Neural cell (in vitro differentiated cells): ENCODE measurements at regions not wholly inside any gene's neighbourhood (a gene's known extent, or its start where the extent isn't known, plus 50 kb on each side); places are given as distances from the start of the nearest gene placed in this dataset.
"Not testable (repeated sequence)": the region's sequence is repeated elsewhere in the genome, so short reads cannot be mapped to it uniquely, and the experiment has no call there.

Experiments
- H2AFZ ChIP-seq: fragments of 200-600, 300-800 bp; sonication (generic), shearing (Covaris generic); 2 replicates; pipeline ENCODE4 v1.6.0; 2014; ENCODE audit warnings: low read depth, mild to moderate bottlenecking, antibody characterized with exemption, low read length, moderate library complexity
- H3F3A ChIP-seq: fragments of 200-600 bp; shearing (Covaris generic); 2 replicates; pipeline ENCODE4 v1.6.1; 2016; ENCODE audit warnings: mild to moderate bottlenecking, moderate library complexity, mixed read lengths, antibody characterized with exemption, low read length; ENCODE audit not compliant: insufficient read depth, poor library complexity, severe bottlenecking
- H3K27ac ChIP-seq: fragments of 200-600, 300-800 bp; sonication (generic), shearing (Covaris generic); 2 replicates; pipeline ENCODE4 v1.5.1; 2014; ENCODE audit warnings: mild to moderate bottlenecking, low read length, moderate library complexity
- H3K27me3 ChIP-seq: fragments of 300-800, 200-600 bp; sonication (generic), shearing (Covaris generic); 2 replicates; pipeline ENCODE4 v1.6.0; 2014; ENCODE audit warnings: mild to moderate bottlenecking, low read depth, low read length, moderate library complexity; ENCODE audit not compliant: insufficient read depth
- H3K36me3 ChIP-seq: fragments of 300-800, 200-600 bp; sonication (generic), shearing (Covaris generic); 2 replicates; pipeline ENCODE4 v1.5.1; 2014; ENCODE audit warnings: mild to moderate bottlenecking, antibody characterized with exemption, low read length, moderate library complexity; ENCODE audit not compliant: insufficient read depth
- H3K4me2 ChIP-seq: fragments of 300-800, 200-600 bp; sonication (generic), shearing (Covaris generic); 2 replicates; pipeline ENCODE4 v1.6.0; 2014; ENCODE audit warnings: mild to moderate bottlenecking, low read length
- H3K4me3 ChIP-seq: fragments of 300-800, 200-600 bp; sonication (generic), shearing (Covaris generic); 2 replicates; pipeline ENCODE4 v1.5.1; 2014; ENCODE audit warnings: mild to moderate bottlenecking, low read length, moderate library complexity
- H3K79me2 ChIP-seq: fragments of 200-600 bp; shearing (Covaris generic); replicated peaks from 2 replicates; pipeline ENCODE4 v1.6.0; 2014; ENCODE audit warnings: mild to moderate bottlenecking, low read length, moderate library complexity; ENCODE audit not compliant: insufficient read depth
- H3K9ac ChIP-seq: fragments of 300-800, 200-600 bp; sonication (generic), shearing (Covaris generic); 2 replicates; pipeline ENCODE4 v1.6.1; 2016; ENCODE audit warnings: mild to moderate bottlenecking, low read length, mixed read lengths
- H3K9me2 ChIP-seq: fragments of 200-600 bp; shearing (Covaris generic); 2 replicates; pipeline ENCODE4 v1.6.1; 2016; ENCODE audit warnings: mild to moderate bottlenecking, low read length, mixed read lengths; ENCODE audit not compliant: insufficient read depth
- H3K9me3 ChIP-seq: fragments of 200-600, 300-800 bp; sonication (generic), shearing (Covaris generic); 2 replicates; pipeline ENCODE4 v1.6.1; 2016; ENCODE audit warnings: mild to moderate bottlenecking, mixed run types, low read length, moderate library complexity, mixed read lengths
- H4K20me1 ChIP-seq: fragments of 200-600 bp; shearing (Covaris generic); 2 replicates; pipeline ENCODE4 v1.6.1; 2016; ENCODE audit warnings: mild to moderate bottlenecking, mixed run types; ENCODE audit not compliant: insufficient read depth
- EP300 ChIP-seq: fragments of 450-650 bp; conservative IDR thresholded peaks from 2 replicates; pipeline ENCODE4 v1.6.1; 2014; ENCODE audit warnings: antibody characterized with exemption, mild to moderate bottlenecking, moderate library complexity; ENCODE audit not compliant: poor library complexity, severe bottlenecking
- EZH2 ChIP-seq: fragments of 200-600, 300-800 bp; shearing (Covaris generic), sonication (generic); IDR thresholded peaks from 2 replicates; pipeline ENCODE4 v1.6.1; 2014; ENCODE audit warnings: antibody characterized with exemption, low read length, borderline replicate concordance, mild to moderate bottlenecking; ENCODE audit not compliant: insufficient read depth, poor library complexity, severe bottlenecking
- MXI1 ChIP-seq: fragments of 450-650 bp; conservative IDR thresholded peaks from 2 replicates; pipeline ENCODE4 v1.6.1; 2014; ENCODE audit warnings: antibody characterized with exemption, mild to moderate bottlenecking; ENCODE audit not compliant: poor library complexity, severe bottlenecking
- POLR2AphosphoS5 ChIP-seq: IDR thresholded peaks from 2 replicates; pipeline ENCODE4 v1.6.1; 2012
- RAD21 ChIP-seq: fragments of 450-650 bp; conservative IDR thresholded peaks from 2 replicates; pipeline ENCODE4 v1.6.1; 2014; ENCODE audit warnings: antibody characterized with exemption, mild to moderate bottlenecking, moderate library complexity
- SMC3 ChIP-seq: fragments of 450-650 bp; conservative IDR thresholded peaks from 2 replicates; pipeline ENCODE4 v1.6.1; 2014; ENCODE audit warnings: antibody characterized with exemption, mild to moderate bottlenecking, moderate library complexity; ENCODE audit not compliant: poor library complexity
- TAF1 ChIP-seq: IDR thresholded peaks from 2 replicates; pipeline ENCODE4 v1.6.1; 2012; ENCODE audit warnings: low read depth
- TF ChIP-seq, protein P1 (sequence below): IDR thresholded peaks from 2 replicates; pipeline ENCODE4 v1.6.1; 2012; ENCODE audit warnings: borderline replicate concordance
- TF ChIP-seq, protein P2 (sequence below): fragments of 450-650 bp; IDR thresholded peaks from 2 replicates; pipeline ENCODE4 v1.5.1; 2014; ENCODE audit warnings: antibody characterized with exemption, mild to moderate bottlenecking, moderate library complexity; ENCODE audit not compliant: poor library complexity, severe bottlenecking

DNA sequence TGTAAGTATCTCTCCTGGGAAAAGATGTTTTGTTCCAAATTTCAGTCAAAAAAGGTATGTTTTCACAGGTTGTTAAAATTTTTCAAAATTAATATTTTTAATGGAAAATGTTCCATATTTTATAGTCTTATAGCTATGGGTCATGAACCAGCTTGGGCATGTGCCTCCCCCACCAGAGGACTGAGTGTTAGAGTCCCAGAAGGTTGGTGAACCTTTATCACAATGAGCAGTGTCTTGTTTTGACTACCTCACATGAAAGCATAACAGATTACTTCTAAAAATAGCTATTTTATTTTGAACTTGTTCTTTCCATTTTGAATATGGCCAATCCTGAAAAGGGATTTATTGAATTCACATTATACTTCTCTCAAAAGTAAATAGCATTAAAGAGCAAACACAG, 112.5 kb upstream of the TSC22D1 start:
- Histone ChIP-seq H3K4me2 (no peak overlapping the region), H2AFZ (no peak overlapping the region), H3K9me2 (no peaks in the 10 kb centered on the region), H3K79me2 (no peaks in the 10 kb centered on the region), H3K9ac (no peak overlapping the region), H3K4me3 (no peak overlapping the region), H4K20me1 (no peaks in the 10 kb centered on the region), H3F3A (no peaks in the 10 kb centered on the region), H3K36me3 (no peaks in the 10 kb centered on the region), H3K9me3 (no peaks in the 10 kb centered on the region), H3K27me3 (no peaks in the 10 kb centered on the region), H3K27ac (no peak overlapping the region)
- no peak for TF ChIP-seq MXI1

DNA sequence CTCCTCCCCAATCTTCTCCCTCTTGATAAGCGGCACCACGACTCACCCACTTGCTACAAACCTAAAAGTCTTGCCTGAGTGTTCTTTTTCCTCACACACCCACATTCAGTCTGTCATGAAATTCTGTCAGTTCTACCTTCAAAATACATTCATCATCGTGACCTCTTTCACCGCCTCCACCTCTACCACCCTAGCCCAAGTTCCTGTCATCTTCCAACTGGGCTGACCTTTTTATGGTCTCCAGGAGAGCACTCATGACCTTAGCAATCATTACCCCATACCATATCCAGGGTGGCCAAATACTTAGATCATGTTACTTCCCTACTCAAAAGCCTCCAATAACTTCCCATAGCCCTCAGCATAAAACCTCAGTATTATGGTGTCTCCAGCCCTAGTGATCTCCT, 110.4 kb upstream of the TSC22D1 start:
- Histone ChIP-seq H3K36me3 (no peaks in the 10 kb centered on the region), H3F3A (no peaks in the 10 kb centered on the region), H3K9me2 (no peaks in the 10 kb centered on the region), H4K20me1 (no peaks in the 10 kb centered on the region), H3K27ac (no peak overlapping the region), H3K27me3 (no peaks in the 10 kb centered on the region), H3K4me2 (no peak overlapping the region), H3K9ac (no peak overlapping the region), H3K4me3 (no peak overlapping the region), H3K9me3 (no peaks in the 10 kb centered on the region), H2AFZ (no peak overlapping the region), H3K79me2 (no peaks in the 10 kb centered on the region)
- TF ChIP-seq EZH2 = no peak
- TF ChIP-seq, protein P1, sequence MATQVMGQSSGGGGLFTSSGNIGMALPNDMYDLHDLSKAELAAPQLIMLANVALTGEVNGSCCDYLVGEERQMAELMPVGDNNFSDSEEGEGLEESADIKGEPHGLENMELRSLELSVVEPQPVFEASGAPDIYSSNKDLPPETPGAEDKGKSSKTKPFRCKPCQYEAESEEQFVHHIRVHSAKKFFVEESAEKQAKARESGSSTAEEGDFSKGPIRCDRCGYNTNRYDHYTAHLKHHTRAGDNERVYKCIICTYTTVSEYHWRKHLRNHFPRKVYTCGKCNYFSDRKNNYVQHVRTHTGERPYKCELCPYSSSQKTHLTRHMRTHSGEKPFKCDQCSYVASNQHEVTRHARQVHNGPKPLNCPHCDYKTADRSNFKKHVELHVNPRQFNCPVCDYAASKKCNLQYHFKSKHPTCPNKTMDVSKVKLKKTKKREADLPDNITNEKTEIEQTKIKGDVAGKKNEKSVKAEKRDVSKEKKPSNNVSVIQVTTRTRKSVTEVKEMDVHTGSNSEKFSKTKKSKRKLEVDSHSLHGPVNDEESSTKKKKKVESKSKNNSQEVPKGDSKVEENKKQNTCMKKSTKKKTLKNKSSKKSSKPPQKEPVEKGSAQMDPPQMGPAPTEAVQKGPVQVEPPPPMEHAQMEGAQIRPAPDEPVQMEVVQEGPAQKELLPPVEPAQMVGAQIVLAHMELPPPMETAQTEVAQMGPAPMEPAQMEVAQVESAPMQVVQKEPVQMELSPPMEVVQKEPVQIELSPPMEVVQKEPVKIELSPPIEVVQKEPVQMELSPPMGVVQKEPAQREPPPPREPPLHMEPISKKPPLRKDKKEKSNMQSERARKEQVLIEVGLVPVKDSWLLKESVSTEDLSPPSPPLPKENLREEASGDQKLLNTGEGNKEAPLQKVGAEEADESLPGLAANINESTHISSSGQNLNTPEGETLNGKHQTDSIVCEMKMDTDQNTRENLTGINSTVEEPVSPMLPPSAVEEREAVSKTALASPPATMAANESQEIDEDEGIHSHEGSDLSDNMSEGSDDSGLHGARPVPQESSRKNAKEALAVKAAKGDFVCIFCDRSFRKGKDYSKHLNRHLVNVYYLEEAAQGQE = no peak

DNA sequence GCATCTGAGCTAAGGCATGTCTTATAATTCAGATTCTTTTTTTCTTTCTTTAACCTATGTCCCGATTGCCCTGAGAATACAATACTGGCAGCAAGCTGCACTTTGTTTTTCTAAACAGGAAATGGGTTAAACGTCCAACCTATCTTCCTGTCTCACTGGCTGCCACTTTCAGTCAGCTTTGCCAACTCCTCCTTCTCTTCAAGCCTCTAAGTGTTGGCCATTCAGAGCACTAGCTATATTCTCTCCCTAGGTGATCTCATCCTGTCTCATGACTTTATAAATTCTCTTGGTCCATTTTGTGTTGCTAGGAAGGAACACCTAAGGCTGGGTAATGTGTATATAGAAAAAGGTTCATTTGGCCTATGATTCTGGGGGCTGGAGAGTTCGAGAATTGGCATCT, 109.5 kb upstream of the TSC22D1 start:
- TF ChIP-seq MXI1 (no peak), EP300 (no peak), SMC3 (no peak), POLR2AphosphoS5 (no peak), TAF1 (no peak), RAD21 (no peak)
- TF ChIP-seq, protein P2, sequence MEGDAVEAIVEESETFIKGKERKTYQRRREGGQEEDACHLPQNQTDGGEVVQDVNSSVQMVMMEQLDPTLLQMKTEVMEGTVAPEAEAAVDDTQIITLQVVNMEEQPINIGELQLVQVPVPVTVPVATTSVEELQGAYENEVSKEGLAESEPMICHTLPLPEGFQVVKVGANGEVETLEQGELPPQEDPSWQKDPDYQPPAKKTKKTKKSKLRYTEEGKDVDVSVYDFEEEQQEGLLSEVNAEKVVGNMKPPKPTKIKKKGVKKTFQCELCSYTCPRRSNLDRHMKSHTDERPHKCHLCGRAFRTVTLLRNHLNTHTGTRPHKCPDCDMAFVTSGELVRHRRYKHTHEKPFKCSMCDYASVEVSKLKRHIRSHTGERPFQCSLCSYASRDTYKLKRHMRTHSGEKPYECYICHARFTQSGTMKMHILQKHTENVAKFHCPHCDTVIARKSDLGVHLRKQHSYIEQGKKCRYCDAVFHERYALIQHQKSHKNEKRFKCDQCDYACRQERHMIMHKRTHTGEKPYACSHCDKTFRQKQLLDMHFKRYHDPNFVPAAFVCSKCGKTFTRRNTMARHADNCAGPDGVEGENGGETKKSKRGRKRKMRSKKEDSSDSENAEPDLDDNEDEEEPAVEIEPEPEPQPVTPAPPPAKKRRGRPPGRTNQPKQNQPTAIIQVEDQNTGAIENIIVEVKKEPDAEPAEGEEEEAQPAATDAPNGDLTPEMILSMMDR = no peak
- H3K9me3 ChIP-seq = no peaks in the 10 kb centered on the region
- no peaks in the 10 kb centered on the region for H3F3A ChIP-seq
- no peaks in the 10 kb centered on the region for H3K27me3 ChIP-seq
- H3K36me3 ChIP-seq = no peaks in the 10 kb centered on the region
- no peak overlapping the region for H3K27ac ChIP-seq
- H3K79me2 ChIP-seq = no peaks in the 10 kb centered on the region
- no peaks in the 10 kb centered on the region for H3K9me2 ChIP-seq
- H2AFZ ChIP-seq = no peak overlapping the region
- no peak overlapping the region for H3K4me3 ChIP-seq
- no peak overlapping the region for H3K9ac ChIP-seq
- H4K20me1 ChIP-seq = no peaks in the 10 kb centered on the region
- H3K4me2 ChIP-seq = no peak overlapping the region

DNA sequence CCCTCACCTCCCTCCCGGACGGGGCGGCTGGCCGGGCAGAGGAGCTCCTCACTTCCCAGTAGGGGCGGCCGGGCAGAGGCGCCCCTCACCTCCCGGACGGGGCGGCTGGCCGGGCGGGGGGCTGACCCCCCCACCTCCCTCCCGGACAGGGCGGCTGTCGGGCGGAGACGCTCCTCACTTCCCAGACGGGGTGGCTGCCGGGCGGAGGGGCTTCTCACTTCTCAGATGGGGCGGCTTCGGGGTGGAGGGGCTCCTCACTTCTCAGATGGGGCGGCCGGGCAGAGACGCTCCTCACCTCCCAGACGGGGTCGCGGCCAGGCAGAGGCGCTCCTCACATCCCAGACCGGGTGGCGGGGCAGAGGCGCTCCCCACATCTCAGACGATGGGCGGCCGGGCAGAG, 106.3 kb upstream of the TSC22D1 start:
- not testable (repeated sequence) for H3F3A ChIP-seq, H3K9ac ChIP-seq, H3K27ac ChIP-seq, H3K4me2 ChIP-seq, H4K20me1 ChIP-seq, H3K9me3 ChIP-seq, H3K9me2 ChIP-seq, H3K36me3 ChIP-seq, H3K27me3 ChIP-seq, H3K4me3 ChIP-seq, H3K79me2 ChIP-seq, H2AFZ ChIP-seq
